Ammon's horn (tissue), 1 donor: ENCODE measurements at regions not wholly inside any gene's neighbourhood (a gene's known extent, or its start where the extent isn't known, plus 50 kb on each side); places are given as distances from the start of the nearest gene placed in this dataset.
"Not testable (repeated sequence)": the region's sequence is repeated elsewhere in the genome, so short reads cannot be mapped to it uniquely, and the experiment has no call there.

Source experiments
- DNase-seq: peaks from one replicate; pipeline ENCODE4 v3.0.0-alpha.2; 2016; ENCODE audit warnings: low spot score

DNA sequence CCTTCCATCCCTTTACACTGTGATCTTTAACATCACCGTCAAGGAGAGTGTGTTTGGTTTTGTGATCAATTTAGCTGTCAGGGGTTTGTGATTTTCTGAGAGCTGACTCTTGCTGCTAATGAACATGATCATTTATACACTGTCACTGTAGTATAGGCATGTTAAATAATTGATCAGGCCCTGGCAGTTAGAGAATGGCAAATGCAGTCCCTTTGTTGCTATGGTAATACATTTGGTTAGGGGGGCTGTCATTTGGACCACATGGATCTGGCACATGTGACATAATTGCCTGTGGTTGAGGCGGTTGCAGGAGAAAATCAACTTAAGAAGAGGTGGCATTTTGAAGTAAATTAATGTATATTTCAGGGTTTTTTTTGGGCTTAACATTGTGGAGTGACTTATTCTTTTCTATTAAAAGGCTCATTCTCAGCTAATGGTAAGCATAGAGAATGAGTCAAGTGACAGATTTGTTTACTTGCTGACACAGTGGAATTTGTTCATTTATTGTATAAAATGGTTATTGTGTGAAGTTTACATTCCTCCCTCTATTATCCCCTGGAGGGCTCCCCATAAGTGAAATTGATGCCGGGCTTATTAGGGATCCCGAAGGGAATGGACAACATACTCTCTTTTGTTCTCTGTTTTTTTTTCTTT lies 114.0 kb downstream of the FHIP1A start:
- peak; percentile 9 for DNase-seq

DNA sequence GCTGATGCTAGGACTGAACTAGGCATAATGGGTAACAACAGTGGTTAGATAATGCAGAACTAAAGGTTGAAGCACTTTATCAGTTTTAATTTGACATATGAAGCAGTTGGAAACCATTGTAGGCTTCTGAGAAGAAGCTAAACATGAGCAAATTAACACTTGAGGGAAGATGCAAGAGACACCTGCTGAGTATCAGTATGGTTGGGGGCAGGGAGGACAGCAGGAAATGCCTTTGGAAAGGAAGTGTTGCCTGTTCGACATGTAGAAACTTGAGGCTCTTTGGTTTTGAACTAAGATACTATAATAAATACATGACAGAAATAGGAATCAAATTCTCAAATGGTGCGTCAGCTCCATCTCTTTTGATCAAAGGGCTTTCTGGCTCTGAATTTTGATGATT lies 115.6 kb downstream of the FHIP1A start:
- no peak for DNase-seq

DNA sequence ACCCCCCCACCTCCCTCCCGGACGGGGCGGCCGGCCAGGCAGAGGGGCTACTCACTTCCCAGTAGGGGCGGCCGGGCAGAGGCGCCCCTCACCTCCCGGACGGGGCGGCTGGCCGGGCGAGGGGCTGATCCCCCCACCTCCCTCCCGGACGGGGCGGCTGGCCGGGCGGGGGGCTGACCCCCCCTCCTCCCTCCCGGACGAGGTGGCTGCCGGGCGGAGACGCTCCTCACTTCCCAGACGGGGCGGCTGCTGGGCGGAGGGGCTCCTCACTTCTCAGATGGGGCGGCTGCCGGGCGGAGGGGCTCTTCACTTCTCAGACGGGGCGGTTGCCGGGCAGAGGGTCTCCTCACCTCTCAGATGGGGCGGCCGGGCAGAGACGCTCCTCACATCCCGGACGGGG lies 117.5 kb downstream of the FHIP1A start:
- not testable (repeated sequence) for DNase-seq

DNA sequence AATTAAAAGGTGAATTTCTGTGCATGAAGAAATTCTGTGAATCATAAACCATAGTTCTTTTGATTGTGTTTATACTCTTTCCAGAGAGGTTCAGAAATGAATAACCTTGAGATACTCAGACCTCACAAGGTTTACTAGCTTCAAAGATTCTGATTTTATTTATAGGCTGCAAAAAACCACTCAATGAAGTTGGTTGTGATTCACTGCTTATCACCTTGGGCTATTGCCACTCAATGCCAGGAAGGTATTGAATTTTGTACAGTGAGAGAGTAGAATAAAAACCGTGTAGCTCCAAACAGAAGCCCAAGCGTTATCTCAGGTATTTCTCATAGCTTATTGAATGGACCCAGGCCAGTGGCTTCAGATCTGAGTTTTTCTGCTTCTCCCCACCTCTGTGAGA lies 118.7 kb downstream of the FHIP1A start:
- no peak for DNase-seq

DNA sequence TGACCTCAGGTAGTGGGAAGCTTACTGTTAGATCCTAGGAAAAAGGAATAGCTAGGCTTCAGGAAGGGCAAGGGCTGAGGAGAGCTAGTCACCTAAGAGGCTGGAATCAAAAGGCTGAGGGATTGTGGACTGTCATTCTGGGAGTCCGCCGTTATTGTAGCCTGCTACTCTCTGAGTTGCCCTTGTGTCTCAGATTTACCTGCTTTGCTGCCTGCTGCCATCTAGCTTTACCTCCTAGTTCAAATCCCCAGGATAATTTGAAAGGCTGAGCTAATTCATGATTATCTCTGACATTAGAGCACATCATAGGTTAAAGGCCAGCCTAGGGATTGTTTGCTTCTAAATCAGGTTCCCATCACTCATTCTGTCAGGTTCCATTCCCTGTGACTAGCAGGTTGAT lies 120.2 kb downstream of the FHIP1A start:
- no peak for DNase-seq

DNA sequence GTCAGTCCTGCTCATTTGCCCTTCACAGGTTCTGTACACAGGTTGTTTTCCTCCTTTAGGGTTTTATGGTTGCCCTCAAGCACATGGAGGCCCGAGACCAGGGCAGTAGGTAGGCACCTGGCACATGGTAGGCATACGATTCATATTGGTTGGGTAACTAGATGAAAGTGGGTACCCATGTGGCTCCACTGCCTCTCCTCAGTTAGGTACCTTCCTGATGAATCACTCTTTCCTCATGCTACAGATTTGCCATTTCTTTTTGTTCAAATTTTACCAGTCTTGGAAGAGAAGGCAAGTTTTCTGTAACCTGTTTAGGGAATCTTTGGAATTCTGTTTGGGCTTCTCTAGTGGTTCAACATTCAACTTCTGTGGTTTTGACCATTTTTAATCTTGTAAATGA lies 121.3 kb downstream of the FHIP1A start:
- no peak for DNase-seq

DNA sequence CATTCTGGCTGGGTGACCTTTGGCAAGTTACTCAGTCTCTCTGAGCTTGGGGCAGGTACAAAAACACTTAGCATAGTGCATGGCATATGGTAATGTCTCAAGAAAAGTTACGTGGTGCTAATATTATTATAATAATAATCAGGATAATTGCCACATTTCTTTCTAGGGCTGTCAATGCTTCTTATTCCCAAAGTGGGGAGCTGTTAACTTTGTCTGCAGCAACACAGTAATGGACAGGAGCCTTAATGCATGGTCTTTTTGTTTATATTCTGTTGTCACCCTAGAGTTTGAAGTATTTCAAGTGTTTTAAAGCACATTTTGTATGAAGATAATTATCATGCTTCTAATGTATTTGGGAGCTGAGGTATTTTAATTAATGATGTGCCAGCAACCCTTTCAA lies 121.8 kb downstream of the FHIP1A start:
- no peak for DNase-seq

DNA sequence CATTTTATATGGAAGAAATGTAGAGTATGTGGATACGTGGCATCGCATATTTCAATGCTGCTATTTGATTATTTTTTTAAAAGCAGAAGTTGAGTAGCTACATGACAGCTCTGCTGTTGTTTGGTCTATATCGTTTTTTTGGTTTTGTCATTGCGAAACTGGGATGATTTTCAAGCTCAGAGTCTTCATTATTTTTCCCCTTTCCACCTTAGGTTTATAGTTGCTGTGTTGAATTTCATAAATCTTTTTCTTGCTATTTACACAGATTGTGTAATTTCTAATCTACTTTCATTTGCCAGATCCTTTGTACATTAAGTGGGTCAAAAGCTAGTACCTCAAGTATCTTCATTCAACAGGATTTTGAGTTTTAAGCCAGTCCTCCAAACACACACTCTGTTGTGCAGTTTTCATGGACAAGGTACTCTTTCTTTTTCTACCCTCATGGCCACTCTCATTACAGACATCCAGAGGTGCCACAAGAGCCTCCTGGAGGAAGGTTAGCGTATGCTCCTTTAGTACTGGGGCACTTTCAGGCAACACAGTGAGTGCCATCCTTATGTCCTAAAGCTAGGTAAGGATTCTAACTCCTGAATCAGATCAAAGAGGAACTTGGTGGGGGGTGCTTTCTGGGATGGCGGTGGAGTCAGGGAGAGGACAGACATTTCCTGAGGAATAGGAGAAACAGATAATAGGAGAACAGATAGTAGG lies 123.2 kb downstream of the FHIP1A start:
- DNase-seq: no peak

DNA sequence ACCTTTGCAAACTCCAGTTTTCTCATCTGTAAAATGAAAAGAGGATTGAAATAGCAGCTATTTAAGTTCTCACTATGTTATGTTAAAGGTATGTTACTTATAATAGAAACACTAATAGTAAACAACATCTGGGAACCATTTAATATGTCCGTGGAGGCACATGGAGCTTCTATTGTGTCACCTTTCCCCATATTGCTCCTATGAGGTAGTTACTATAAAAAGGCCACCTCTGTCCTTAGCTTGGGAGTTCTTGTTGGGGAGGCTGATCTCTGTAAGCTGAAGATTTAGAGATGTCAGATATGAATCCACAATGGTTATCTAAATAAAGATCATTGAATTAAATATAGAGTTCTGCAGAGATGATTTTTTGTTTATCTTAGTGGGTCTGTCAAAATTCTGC lies 125.2 kb downstream of the FHIP1A start:
- no peak for DNase-seq

DNA sequence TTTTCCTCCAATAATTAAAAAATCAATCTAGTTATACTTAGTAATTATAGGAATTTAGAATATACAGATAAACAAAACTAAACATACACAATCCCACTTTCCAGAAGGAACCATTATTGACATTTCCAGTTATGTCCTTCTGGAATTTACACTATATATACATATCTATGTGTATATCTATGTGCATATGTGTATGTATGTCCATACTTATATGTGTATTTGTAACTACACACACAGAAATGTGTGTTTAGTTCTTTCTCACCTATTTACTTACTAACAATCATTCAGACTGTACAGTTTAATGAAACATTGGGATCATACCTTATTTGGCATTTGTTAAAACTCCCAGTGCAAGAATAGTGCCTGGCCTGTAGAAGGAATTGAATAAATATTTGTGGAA lies 126.4 kb downstream of the FHIP1A start:
- DNase-seq: no peak

DNA sequence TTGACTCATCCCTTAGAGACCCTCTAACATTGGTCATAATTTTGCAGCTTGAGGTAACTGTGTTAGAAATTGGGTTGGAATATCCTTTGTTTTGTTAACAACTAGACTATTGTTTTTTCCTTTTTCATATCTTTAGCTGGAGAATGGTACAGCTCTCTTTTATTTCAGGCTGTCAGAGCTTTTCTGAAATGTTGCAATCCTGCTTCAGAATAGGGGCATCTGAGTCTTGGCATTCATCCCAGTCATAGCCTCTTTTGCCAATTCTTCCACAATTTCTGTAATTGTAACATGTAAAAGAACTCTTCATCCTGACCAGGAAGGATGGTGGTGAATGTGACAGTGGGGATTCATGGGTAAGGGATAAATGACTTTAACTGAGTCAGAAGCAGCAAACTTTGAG lies 128.7 kb downstream of the FHIP1A start:
- DNase-seq: peak; percentile 49

DNA sequence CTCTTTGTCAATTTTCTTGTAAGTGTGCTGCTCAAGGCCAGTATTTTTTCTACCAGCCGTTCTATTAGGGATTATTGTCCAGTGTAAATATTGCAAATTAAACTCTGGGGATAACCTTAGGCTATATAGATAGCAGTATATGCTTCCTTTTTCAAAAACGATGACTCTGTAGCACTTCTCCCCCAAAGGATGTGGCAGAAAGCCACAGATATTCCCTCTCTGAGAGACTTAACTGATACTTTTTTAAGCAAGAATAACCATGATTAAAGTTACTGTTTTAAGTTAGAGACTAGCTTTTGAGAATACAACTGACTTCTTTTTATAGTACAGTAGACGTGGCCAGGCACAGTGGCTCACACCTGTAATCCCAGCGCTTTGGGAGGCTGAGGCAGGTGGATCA lies 130.0 kb downstream of the FHIP1A start:
- no peak for DNase-seq

DNA sequence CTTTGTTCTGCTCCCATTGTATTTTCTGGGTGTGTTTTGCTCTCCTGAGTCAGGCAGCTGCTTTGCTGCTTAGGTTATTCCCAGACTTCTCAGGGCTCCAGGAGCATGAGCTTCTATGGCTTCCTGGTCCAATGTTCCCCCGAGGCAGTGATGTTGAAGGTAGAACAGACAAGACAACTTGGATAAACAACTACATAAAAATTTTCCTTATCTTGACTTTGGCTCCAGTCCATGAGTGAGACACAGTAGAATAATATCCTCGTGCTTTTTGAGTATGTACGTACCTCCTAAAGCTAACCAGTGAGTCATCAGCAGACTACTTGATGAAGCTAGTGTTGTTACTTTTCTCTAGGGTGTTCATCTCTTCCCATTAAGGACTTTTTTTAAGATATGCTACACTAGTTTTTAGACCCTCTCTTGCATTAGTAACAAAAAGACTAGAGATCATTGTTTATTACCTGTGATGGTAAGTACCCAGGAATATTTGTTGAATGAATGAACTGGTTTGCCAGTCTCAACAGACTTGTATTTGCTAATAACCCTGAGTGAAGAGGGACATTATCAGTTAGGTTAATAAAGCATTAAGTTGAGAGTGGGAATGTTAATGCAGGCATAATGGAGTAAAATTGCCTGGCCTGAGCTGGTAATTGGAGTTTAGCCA lies 131.9 kb downstream of the FHIP1A start:
- no peak for DNase-seq

DNA sequence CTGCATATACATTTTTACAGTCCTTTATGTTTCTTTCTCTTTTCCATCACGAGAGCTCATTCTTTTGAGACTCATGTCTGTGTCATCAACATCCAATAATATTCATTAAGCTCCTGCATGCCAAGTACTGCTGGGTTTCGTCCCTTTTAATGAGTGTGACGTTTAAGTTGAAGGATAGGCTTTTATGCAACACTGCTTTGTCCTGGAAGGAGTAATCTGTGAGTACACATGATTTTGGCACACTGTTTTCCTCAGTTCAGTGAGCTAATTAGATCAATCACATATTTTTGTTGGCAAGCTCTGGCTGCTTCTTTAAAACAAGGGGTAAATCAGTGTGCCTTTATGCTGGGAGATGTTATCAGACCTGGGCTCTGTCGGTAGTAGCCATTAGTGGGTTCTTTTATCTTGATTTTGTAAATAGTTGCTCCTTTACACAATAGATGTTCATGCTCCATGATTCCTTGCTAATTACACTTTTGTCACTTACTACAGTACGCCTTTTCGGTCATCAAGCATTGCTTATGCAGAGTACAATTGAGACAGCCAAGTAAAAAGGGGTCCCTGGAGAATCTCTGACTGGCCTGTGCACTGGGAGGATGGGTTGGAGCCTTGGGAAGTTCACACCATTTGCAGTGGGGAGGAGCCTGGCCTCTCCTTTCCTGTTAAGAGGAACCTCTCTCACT lies 132.6 kb downstream of the FHIP1A start:
- DNase-seq: no peak

DNA sequence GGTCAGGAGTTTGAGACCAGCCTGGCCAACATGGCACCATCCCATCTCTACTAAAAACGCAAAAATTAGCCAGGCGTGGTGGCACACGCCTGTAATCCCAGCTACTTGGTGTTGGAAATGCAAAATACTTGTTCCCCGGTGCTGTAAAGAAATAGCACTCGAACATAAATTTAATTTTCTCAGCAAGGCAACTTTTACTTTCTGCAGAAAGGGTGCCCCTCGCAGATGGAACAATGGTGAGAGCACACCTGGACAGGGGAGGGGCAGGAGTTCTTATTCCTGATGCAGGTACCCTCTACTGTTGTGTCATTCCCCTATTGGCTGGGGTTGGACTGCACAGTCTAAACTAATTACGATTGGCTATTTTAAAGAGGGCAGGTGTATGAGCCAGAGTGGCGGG lies 139.7 kb downstream of the FHIP1A start:
- no peak for DNase-seq

DNA sequence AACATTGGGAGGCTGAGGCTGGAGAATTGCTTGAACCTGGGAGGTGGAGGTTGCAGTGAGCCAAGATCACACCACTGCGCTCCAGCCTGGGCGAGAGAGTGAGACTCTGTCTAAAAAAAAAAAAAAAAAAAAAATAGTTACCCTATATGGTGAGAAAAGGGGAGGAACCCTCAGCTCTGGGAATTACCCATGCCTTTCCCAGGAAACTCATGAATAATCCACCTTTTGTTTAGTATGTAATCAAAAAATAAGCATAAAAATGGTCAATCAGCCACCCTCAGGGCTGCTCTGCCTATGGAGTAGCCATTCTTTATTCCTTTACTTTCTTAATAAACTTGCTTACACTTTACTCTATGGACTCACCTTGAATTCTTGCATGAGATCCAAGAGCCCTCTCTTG lies 140.4 kb downstream of the FHIP1A start:
- not testable (repeated sequence) for DNase-seq

DNA sequence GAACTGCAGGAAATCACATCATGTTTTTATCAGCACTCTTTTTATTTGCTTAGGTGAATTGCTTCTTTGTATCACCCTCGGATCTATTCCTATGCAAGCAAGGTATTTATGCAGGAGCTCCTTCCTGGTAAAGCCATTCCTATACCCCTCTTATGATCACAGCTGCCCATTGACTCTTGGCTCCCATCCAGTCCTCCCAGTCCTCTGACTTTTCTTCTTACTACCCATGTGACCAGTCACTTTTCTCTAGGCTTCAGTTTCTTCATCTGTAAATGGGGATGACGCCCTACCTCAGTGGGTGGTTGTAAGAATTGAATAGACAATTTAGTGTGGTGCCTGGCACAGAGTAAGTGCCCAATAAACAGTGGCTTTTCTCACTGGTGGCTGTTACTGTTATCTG lies 144.9 kb downstream of the FHIP1A start:
- no peak for DNase-seq

DNA sequence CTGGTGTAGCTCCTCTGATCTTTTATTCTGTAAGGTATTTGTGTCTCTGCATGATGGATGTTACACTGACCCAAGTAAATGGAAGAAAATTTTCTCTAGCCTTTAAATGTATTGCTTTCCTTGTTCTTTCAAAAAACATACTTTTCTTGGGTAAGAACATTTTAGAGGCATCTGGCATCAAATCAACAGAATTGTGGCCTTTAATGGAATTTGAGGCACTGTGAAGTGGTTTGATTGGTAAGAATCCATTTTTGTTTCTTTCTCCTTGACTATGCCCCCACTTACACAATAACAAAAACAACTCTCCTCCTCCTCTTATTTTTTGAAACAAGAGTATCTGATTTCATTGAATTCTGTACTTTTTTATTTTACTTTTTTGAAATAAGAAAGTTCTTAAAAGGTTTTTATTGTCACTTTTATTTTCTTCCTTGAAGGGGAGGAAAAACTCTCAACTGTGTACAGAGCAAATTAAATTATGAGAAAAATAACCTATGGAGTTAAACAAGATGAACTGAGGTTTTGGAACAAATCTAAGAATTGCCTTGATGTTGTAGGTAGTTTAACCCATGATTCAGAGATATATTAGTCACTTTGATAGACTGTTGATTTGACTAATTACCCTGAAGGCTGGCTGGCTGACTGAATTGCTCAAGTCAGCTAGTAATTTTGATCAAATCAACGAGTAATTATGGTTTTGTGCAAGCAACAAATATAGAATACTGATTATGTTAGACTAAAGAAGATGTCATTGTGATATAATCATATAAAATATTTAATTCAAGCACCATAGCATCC lies 146.4 kb downstream of the FHIP1A start:
- no peak for DNase-seq

DNA sequence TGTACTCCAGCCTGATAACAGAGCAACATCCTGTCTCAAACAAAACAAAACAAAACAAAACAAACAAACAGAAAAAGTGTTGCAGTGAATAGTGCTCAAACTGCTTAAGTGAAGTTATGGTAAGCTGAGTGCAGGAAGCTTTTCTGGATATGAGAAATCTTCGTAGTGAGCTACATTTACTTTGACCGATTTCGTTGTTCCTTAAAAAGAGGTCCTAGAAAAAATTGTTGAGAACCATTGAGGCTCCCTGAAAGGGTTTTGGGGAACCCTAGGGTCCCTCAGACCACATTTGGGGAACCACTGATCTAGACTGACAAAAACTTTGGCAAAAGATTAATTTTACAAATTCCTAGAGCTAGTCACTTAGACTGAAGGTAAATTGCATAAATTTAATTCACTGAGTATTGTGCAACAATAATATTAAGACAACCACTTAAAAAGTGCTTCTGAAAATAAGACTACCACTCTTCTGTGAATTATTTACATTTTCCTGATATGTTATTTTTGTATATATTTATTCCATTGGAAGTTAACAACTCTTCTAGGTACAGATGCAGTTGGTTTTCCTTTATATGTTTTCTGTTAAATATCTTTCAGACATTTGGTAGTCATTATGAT lies 149.6 kb downstream of the FHIP1A start:
- DNase-seq: no peak

DNA sequence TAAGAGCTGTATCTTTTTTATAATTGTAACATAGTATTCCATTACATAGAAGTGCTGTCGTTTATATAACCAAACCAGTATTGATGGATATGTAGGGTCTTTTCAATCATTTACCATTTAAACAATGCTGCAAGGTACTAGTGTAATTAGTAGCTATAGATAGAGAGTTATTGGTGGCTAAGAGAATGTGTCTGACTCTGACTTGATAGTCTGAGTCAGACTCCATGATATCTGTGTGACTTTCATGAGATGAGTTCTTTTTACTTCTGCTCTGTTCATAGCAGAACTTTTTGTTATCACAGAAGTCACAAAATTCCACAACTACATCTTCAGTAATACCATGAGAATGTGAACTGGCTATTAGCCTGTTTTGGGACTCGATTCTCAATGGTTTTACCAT lies 150.6 kb downstream of the FHIP1A start:
- DNase-seq: no peak

DNA sequence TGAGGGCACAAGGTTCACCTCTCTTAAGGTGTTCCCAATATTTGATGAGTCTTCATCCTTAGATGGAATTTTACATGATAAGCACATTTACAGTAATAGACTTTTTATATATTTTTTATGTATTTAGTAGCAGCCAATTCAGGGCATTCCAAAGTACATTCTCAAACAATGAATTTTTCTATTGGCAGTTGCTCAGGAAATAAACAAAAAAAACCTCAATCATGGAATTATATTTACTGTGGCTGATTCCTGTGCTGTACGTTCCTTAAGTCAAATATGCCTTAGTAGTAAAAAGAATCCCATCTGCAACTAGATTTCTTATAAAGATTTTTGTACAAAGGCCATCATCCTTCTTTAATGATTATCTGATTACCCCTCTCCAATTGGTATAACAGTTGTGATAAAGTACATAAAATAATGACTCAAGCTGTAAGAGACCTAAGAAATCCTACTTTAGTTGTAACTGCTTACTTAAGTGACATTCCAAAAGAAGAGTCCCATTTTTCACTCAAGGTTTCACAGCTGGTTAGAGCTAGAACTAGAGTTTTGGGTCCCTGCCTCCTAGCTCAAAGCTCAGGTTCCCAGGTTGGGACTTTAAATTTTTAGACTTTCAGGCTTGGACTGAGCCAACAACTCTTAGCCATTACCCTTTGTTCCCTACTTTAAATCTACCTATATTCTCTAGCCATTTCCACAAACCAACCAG lies 152.7 kb downstream of the FHIP1A start:
- DNase-seq: no peak
